ENCODE measurements at regions not wholly inside any gene's neighbourhood (a gene's known extent, or its start where the extent isn't known, plus 50 kb on each side); places are given as distances from the start of the nearest gene placed in this dataset.

DNA sequence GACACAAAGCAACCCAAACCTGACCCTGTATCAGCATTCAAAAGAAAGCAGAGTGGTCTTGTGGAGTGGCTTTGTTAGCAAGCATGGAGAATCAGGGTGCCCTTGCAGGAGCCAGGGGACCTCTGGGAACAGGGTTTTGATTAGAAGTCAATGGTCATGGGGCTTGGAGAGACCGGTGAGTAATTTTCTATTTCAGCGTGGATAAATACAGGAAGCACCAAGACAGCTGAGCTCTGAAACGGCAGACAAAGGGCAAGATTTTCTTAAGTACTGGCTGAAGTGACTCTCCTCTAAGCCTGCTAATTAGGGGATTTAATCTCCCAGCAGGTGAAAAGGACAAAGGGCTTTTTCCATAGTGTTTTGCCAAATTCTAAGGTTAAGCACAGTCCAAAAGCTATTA is 78.0 kb upstream of the GAREM1 start:
- TF ChIP-seq POLR2AphosphoS5 (IDR thresholded peaks at IDR 0.05) (no peak), EP300 (IDR thresholded peaks at IDR 0.05) (no peak), CTCF (IDR thresholded peaks at IDR 0.05) (no peak), POLR2A (IDR thresholded peaks at IDR 0.05) (no peak)
- no peaks in the 10 kb centered on the region for H3K27me3 ChIP-seq

GRCh38 chr18:32545631-32546030 is 74.9 kb upstream of the GAREM1 start:
- H3K4me3 ChIP-seq = no peak overlapping the region
- no peak overlapping the region for H3K27ac ChIP-seq
- WGBS = 97% methylated on average over 2 of the region's 2 CpGs
- H3K36me3 ChIP-seq = no peaks in the 10 kb centered on the region
- no peaks in the 10 kb centered on the region for H3K9me3 ChIP-seq
- no peaks in the 10 kb centered on the region for H3K4me1 ChIP-seq
- no peak for TF ChIP-seq POLR2A (IDR thresholded peaks at IDR 0.05)
- TF ChIP-seq CTCF (IDR thresholded peaks at IDR 0.05) = no peak
- no peak for TF ChIP-seq POLR2AphosphoS5 (IDR thresholded peaks at IDR 0.05)
- TF ChIP-seq EP300 (IDR thresholded peaks at IDR 0.05) = no peak
- DNase-seq (ENCODE audit: low spot score in 2 of 2) = no peak
- no peaks in the 10 kb centered on the region for H3K27me3 ChIP-seq

More for the DNA sequence above, 78.0 kb upstream of the GAREM1 start:
- H3K4me1 ChIP-seq = no peaks in the 10 kb centered on the region
- DNase-seq (ENCODE audit: low spot score in 2 of 2) = no peak
- no peaks in the 10 kb centered on the region for H3K36me3 ChIP-seq
- 62% methylated on average over 3 of the region's 3 CpGs for WGBS
- no peak overlapping the region for H3K4me3 ChIP-seq
- no peaks in the 10 kb centered on the region for H3K9me3 ChIP-seq
- no peak overlapping the region for H3K27ac ChIP-seq

GRCh38 chr18:32544088-32544487 is 73.4 kb upstream of the GAREM1 start:
- Histone ChIP-seq H3K36me3 (no peaks in the 10 kb centered on the region), H3K27me3 (no peaks in the 10 kb centered on the region), H3K9me3 (no peaks in the 10 kb centered on the region), H3K4me3 (no peak overlapping the region), H3K27ac (no peak overlapping the region), H3K4me1 (no peaks in the 10 kb centered on the region)
- TF ChIP-seq EP300 (IDR thresholded peaks at IDR 0.05) (no peak), POLR2AphosphoS5 (IDR thresholded peaks at IDR 0.05) (no peak), POLR2A (IDR thresholded peaks at IDR 0.05) (no peak), CTCF (IDR thresholded peaks at IDR 0.05) (no peak)
- no peak for DNase-seq (ENCODE audit: low spot score in 2 of 2)
- WGBS = 74% methylated on average over 1 of the region's 1 CpG

DNA sequence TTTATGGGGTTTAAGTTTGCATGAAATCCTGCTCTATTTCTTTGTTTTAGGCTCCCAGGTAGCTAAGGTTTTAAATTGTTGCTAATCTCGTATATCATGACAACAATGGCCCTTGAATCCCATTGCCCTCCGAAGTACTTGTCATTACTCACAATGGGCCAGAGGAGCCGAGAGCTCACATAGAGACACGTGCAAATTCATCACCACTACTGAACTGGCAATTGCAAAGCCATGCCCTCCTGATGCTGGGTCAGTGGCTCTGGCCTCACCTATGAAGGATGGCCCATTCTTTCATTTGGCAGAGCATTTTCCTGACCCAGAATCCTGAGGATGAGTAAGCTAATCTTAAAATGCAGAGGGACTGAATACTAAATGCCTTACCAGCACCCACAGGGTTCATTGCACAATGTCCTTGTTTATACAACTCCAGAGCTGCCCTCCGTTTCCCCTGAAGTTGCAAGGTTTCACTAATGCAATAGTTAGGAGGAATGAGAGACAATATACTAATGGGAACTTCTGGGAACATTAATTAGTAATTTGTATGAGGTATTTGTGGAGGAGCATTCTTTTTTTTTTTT is 71.6 kb upstream of the GAREM1 start:
- WGBS = 75% methylated on average over 5 of the region's 5 CpGs
- no peak overlapping the region for H3K4me3 ChIP-seq
- no peaks in the 10 kb centered on the region for H3K27me3 ChIP-seq
- TF ChIP-seq CTCF (IDR thresholded peaks at IDR 0.05) (no peak), POLR2A (IDR thresholded peaks at IDR 0.05) (no peak), EP300 (IDR thresholded peaks at IDR 0.05) (no peak), POLR2AphosphoS5 (IDR thresholded peaks at IDR 0.05) (no peak)
- H3K4me1 ChIP-seq = no peaks in the 10 kb centered on the region
- H3K9me3 ChIP-seq = no peaks in the 10 kb centered on the region
- no peaks in the 10 kb centered on the region for H3K36me3 ChIP-seq
- DNase-seq (ENCODE audit: low spot score in 2 of 2) = no peak
- H3K27ac ChIP-seq = no peak overlapping the region

GRCh38 chr18:32530947-32531651 is 60.4 kb upstream of the GAREM1 start:
- Histone ChIP-seq H3K27me3 (no peaks in the 10 kb centered on the region), H3K27ac (no peak overlapping the region), H3K36me3 (no peaks in the 10 kb centered on the region), H3K9me3 (no peaks in the 10 kb centered on the region), H3K4me3 (no peak overlapping the region), H3K4me1 (peaks cover 18% of the 10 kb centered on the region)
- DNase-seq (ENCODE audit: low spot score in 2 of 2) = no peak
- WGBS = 42% methylated on average over 3 of the region's 3 CpGs
- TF ChIP-seq POLR2AphosphoS5 (IDR thresholded peaks at IDR 0.05) (no peak), CTCF (IDR thresholded peaks at IDR 0.05) (no peak), EP300 (IDR thresholded peaks at IDR 0.05) (no peak), POLR2A (IDR thresholded peaks at IDR 0.05) (no peak)

Measured in suprapubic skin (tissue), 4 donors.